Sigmoid colon (tissue), 6 donors: ENCODE measurements at regions not wholly inside any gene's neighbourhood (a gene's known extent, or its start where the extent isn't known, plus 50 kb on each side); places are given as distances from the start of the nearest gene placed in this dataset.

ENCODE experiments used
- DNase-seq: peaks from one replicate; pipeline ENCODE4 v3.0.0-alpha.2; 2019
- H3K27ac ChIP-seq, 4 donors: fragments of 200-600 bp; sonication (generic); one replicate each; pipeline ENCODE4 v1.5.1; 2016 to 2019; ENCODE audit warnings: mild to moderate bottlenecking in 1 of 4
- H3K27me3 ChIP-seq, 3 donors: fragments of 200-600 bp; sonication (generic); one replicate each; pipeline ENCODE4 v1.5.1; 2019; ENCODE audit warnings: mild to moderate bottlenecking in 1 of 3
- H3K36me3 ChIP-seq, 4 donors: fragments of 200-600 bp; sonication (generic); one replicate each; pipeline ENCODE4 v1.5.1; 2016 to 2019
- H3K4me1 ChIP-seq, 4 donors: fragments of 200-600 bp; sonication (generic); one replicate each; pipeline ENCODE4 v1.5.1; 2017 to 2019
- H3K4me3 ChIP-seq, 4 donors: fragments of 200-600 bp; sonication (generic); one replicate each; pipeline ENCODE4 v1.5.1; 2017 to 2019; ENCODE audit warnings: mild to moderate bottlenecking in 2 of 4, moderate library complexity in 1 of 4
- H3K9me3 ChIP-seq, 4 donors: fragments of 200-600 bp in 3 of 4; sonication (generic) in 3 of 4; one replicate each; pipeline versions ENCODE4 v1.5.1 to v1.6.1; 2013 to 2019
- CTCF ChIP-seq, 4 experiments: fragments of 450-650 bp in 3 of 4; fragments of 200-600 bp in 1 of 4; IDR thresholded peaks; one replicate each; pipeline ENCODE4 v1.5.1; 2016 to 2019; ENCODE audit warnings: antibody characterized with exemption in 4 of 4, mild to moderate bottlenecking in 3 of 4, moderate library complexity in 2 of 4
- EP300 ChIP-seq, 4 donors: sonication (generic); formaldehyde crosslinking; IDR thresholded peaks; one replicate each; pipeline ENCODE4 v1.6.1; 2017; ENCODE audit warnings: antibody characterized with exemption in 4 of 4
- POLR2A ChIP-seq, 2 donors: fragments of 450-650 bp; IDR thresholded peaks; one replicate each; pipeline ENCODE4 v1.6.1; 2016; ENCODE audit warnings: antibody characterized with exemption in 2 of 2, mild to moderate bottlenecking in 2 of 2, moderate library complexity in 2 of 2
- POLR2AphosphoS5 ChIP-seq, 4 donors: sonication (generic); formaldehyde crosslinking; IDR thresholded peaks; one replicate each; pipeline ENCODE4 v1.6.1; 2017; ENCODE audit warnings: antibody characterized with exemption in 4 of 4
- WGBS, 2 donors: extraction: QIAGEN DNeasy Blood & Tissue Kit; methylation state at CpG; one replicate each; pipeline ENCODE4 v1.1.7; 2013; 5-methylcytosine and 5-hydroxymethylcytosine counted together
- intact Hi-C: fragments of 100-400 bp; cut with DNase I; formaldehyde crosslinking; loops from one replicate; pipeline ENCODE4 v1.15.1; 2023
- donor health status: healthy with polysubstance abuse.
- donor health status: healthy.

- DNase-seq, result no peak
- WGBS, 2 donors, result 61 to 83% methylated on average over 5 of the region's 5 CpGs
- H3K9me3 ChIP-seq, result no peaks in the 10 kb centered on the region
- H3K4me1 ChIP-seq, result no peaks in the 10 kb centered on the region
- H3K4me3 ChIP-seq, result no peak overlapping the region
- no peaks in the 10 kb centered on the region for H3K36me3 ChIP-seq
- no peak overlapping the region for H3K27ac ChIP-seq
- TF ChIP-seq POLR2AphosphoS5 (IDR thresholded peaks at IDR 0.05) (no peak), CTCF (IDR thresholded peaks at IDR 0.05) (no peak), POLR2A (IDR thresholded peaks at IDR 0.05) (no peak), EP300 (IDR thresholded peaks at IDR 0.05) (no peak)
- intact Hi-C loops, result no loop called here
- H3K27me3 ChIP-seq, result no peaks in the 10 kb centered on the region
Observed at GRCh38 chr2:191499050-191499449, 178.9 kb upstream of the NABP1 start.

- no peak overlapping the region for H3K27ac ChIP-seq
- no peaks in the 10 kb centered on the region for H3K4me1 ChIP-seq
- H3K27me3 ChIP-seq, result no peaks in the 10 kb centered on the region
- intact Hi-C loops, result loop anchor here (5.0 kb wide), 1 partner anchor 333 kb away; no protein-coding TSS in a partner anchor
- no peak for DNase-seq
- H3K4me3 ChIP-seq, result no peak overlapping the region
- TF ChIP-seq POLR2AphosphoS5 (IDR thresholded peaks at IDR 0.05), result no peak
- TF ChIP-seq CTCF (IDR thresholded peaks at IDR 0.05), result no peak
- TF ChIP-seq POLR2A (IDR thresholded peaks at IDR 0.05), result no peak
- TF ChIP-seq EP300 (IDR thresholded peaks at IDR 0.05), result no peak
- 87 to 93% methylated on average over 9 of the region's 9 CpGs for WGBS, 2 donors
- H3K36me3 ChIP-seq, result no peaks in the 10 kb centered on the region
- no peaks in the 10 kb centered on the region for H3K9me3 ChIP-seq
Observed at GRCh38 chr2:191499874-191500565, 177.9 kb upstream of the NABP1 start.

- Histone ChIP-seq H3K27me3 (no peaks in the 10 kb centered on the region), H3K4me1 (no peaks in the 10 kb centered on the region), H3K4me3 (no peak overlapping the region), H3K36me3 (no peaks in the 10 kb centered on the region), H3K9me3 (no peaks in the 10 kb centered on the region), H3K27ac (no peak overlapping the region)
- DNase-seq, result no peak
- TF ChIP-seq POLR2AphosphoS5 (IDR thresholded peaks at IDR 0.05), result no peak
- no peak for TF ChIP-seq POLR2A (IDR thresholded peaks at IDR 0.05)
- TF ChIP-seq EP300 (IDR thresholded peaks at IDR 0.05), result no peak
- TF ChIP-seq CTCF (IDR thresholded peaks at IDR 0.05), result no peak
- WGBS, 2 donors, result 55 to 72% methylated on average over 1 of the region's 1 CpG
- intact Hi-C loops, result loop anchor here (5.0 kb wide), 1 partner anchor 333 kb away; no protein-coding TSS in a partner anchor
Observed at GRCh38 chr2:191500566-191500883, 177.4 kb upstream of the NABP1 start.

- H3K4me3 ChIP-seq, result no peak overlapping the region
- TF ChIP-seq POLR2A (IDR thresholded peaks at IDR 0.05) (no peak), EP300 (IDR thresholded peaks at IDR 0.05) (no peak), CTCF (IDR thresholded peaks at IDR 0.05) (no peak), POLR2AphosphoS5 (IDR thresholded peaks at IDR 0.05) (no peak)
- no peaks in the 10 kb centered on the region for H3K27me3 ChIP-seq
- no peaks in the 10 kb centered on the region for H3K4me1 ChIP-seq
- no peaks in the 10 kb centered on the region for H3K36me3 ChIP-seq
- no peaks in the 10 kb centered on the region for H3K9me3 ChIP-seq
- intact Hi-C loops, result loop anchor here (5.0 kb wide), 1 partner anchor 334 kb away; no protein-coding TSS in a partner anchor
- 59 to 66% methylated on average over 9 of the region's 9 CpGs for WGBS, 2 donors
- H3K27ac ChIP-seq, result no peak overlapping the region
- DNase-seq, result no peak
Observed at GRCh38 chr2:191500884-191501560, 176.9 kb upstream of the NABP1 start.
